B cell (primary cell): ENCODE measurements at regions not wholly inside any gene's neighbourhood (a gene's known extent, or its start where the extent isn't known, plus 50 kb on each side); places are given as distances from the start of the nearest gene placed in this dataset.
A peak's percentile ranks its signal among the peaks of the same experiment; 100 is the strongest.

ENCODE experiments used
- ATAC-seq: fragments of 200-7000 bp; cut with Tn5 transposase; one replicate; pipeline ENCODE4 v1.10.0; 2021; ENCODE audit warnings: low read depth, mild to moderate bottlenecking, moderate number of reproducible peaks, moderate library complexity
- CTCF ChIA-PET: fragments of 350-600 bp; sonication (Branson Sonifier 250); formaldehyde crosslinking; loops from one replicate; lab custom pipeline; 2021; ENCODE audit warnings: antibody characterized with exemption, inconsistent platforms; lab: Charles Lee
- POLR2A ChIA-PET: fragments of 350-600 bp; sonication (Branson Sonifier 250); formaldehyde crosslinking; loops from one replicate; lab custom pipeline; 2021; ENCODE audit warnings: antibody characterized with exemption; lab: Charles Lee
- DNase-seq: peaks from one replicate; pipeline ENCODE4 v3.0.0; 2013
- H2AFZ ChIP-seq: 2 replicates; pipeline ENCODE4 v1.6.1; 2012; ENCODE audit warnings: mild to moderate bottlenecking, low read depth, low read length; ENCODE audit not compliant: insufficient read depth, poor library complexity, severe bottlenecking
- H3K27ac ChIP-seq, 2 donors: 1 replicate in 1 of 2; 2 replicates in 1 of 2; pipeline ENCODE4 v1.5.1; 2012 to 2013; ENCODE audit warnings: low read length in 2 of 2, mild to moderate bottlenecking in 2 of 2, moderate library complexity in 1 of 2
- H3K27me3 ChIP-seq, 4 experiments: fragments of 200-600 bp in 1 of 4; sonication (generic) in 1 of 4; replicated peaks in 1 of 4; 1 replicate in 2 of 4; 2 replicates in 2 of 4; pipeline versions ENCODE4 v1.6.1 to v1.7.0; 2013 to 2016; ENCODE audit warnings: low read length in 3 of 4, mild to moderate bottlenecking in 2 of 4, mixed read lengths in 1 of 4, moderate library complexity in 1 of 4; ENCODE audit not compliant: insufficient read depth in 4 of 4, control insufficient read depth in 3 of 4; ENCODE audit errors: control extremely low read depth in 1 of 4
- H3K36me3 ChIP-seq, 2 experiments: replicated peaks in 1 of 2; 1 replicate in 1 of 2; 2 replicates in 1 of 2; pipeline versions ENCODE4 v1.6.1 to v1.7.1; 2013; ENCODE audit warnings: low read length in 1 of 2; ENCODE audit not compliant: insufficient read depth in 2 of 2, control insufficient read depth in 1 of 2; ENCODE audit errors: control extremely low read depth in 1 of 2, extremely low read depth in 1 of 2
- H3K4me1 ChIP-seq, 2 donors: fragments of 200-600 bp in 1 of 2; sonication (generic) in 1 of 2; 1 replicate in 1 of 2; 2 replicates in 1 of 2; pipeline versions ENCODE4 v1.5.1 to v1.6.1; 2013 to 2017; ENCODE audit warnings: low read length in 2 of 2; ENCODE audit not compliant: control insufficient read depth in 2 of 2, insufficient read depth in 2 of 2
- H3K4me2 ChIP-seq: replicated peaks from 2 replicates; pipeline ENCODE3; 2012; ENCODE audit warnings: mild to moderate bottlenecking, low read depth, low read length; ENCODE audit not compliant: poor library complexity, severe bottlenecking
- H3K4me3 ChIP-seq, 5 experiments: fragments of 200-600 bp in 1 of 5; sonication (generic) in 1 of 5; 1 replicate in 3 of 5; 2 replicates in 2 of 5; pipeline versions ENCODE4 v1.5.1 to v1.7.0; 2011 to 2016; ENCODE audit warnings: low read length in 4 of 5, mild to moderate bottlenecking in 4 of 5, low read depth in 2 of 5, control low read depth in 1 of 5, moderate library complexity in 1 of 5; ENCODE audit not compliant: insufficient read depth in 1 of 5; ENCODE audit errors: control extremely low read depth in 1 of 5, extremely low read depth in 1 of 5
- H3K79me2 ChIP-seq: fragments of 200-600 bp; sonication (generic); one replicate; pipeline ENCODE4 v1.6.0; 2016; ENCODE audit warnings: low read length; ENCODE audit not compliant: control insufficient read depth, insufficient read depth
- H3K9ac ChIP-seq: fragments of 200-600 bp; sonication (generic); 2 replicates; pipeline ENCODE4 v1.6.1; 2017; ENCODE audit warnings: mild to moderate bottlenecking, low read length, moderate library complexity
- H3K9me3 ChIP-seq, 3 donors: one replicate each; pipeline versions ENCODE4 v1.6.1 to v1.7.1; 2013; ENCODE audit warnings: low read length in 2 of 3; ENCODE audit not compliant: control insufficient read depth in 2 of 3, insufficient read depth in 1 of 3; ENCODE audit errors: control extremely low read depth in 1 of 3
- H4K20me1 ChIP-seq: 2 replicates; pipeline ENCODE4 v1.6.0; 2012; ENCODE audit warnings: mild to moderate bottlenecking, low read length; ENCODE audit not compliant: insufficient read depth, control insufficient read depth, poor library complexity, severe bottlenecking
- H3K27ac Mint-ChIP-seq: one replicate; pipeline ENCODE4 v1.8.0; 2021; ENCODE audit warnings: mixed read lengths
- H3K27me3 Mint-ChIP-seq: one replicate; pipeline ENCODE4 v1.8.0; 2021; ENCODE audit warnings: mixed read lengths
- H3K4me1 Mint-ChIP-seq: one replicate; pipeline ENCODE4 v1.8.0; 2021; ENCODE audit warnings: mixed read lengths
- H3K4me3 Mint-ChIP-seq: one replicate; pipeline ENCODE4 v1.8.0; 2021; ENCODE audit warnings: mixed read lengths
- H3K9me3 Mint-ChIP-seq: one replicate; pipeline ENCODE4 v1.8.0; 2022; ENCODE audit warnings: mixed read lengths; ENCODE audit not compliant: insufficient read depth
- CTCF ChIP-seq: fragments of 200-600 bp; IDR thresholded peaks from one replicate; pipeline ENCODE4 v1.8.0; 2022; ENCODE audit warnings: antibody characterized with exemption, mild to moderate bottlenecking
- EZH2 ChIP-seq: IDR thresholded peaks from 2 replicates; pipeline ENCODE4 v1.6.1; 2012; ENCODE audit warnings: borderline replicate concordance, low read depth, mild to moderate bottlenecking, moderate library complexity, low read length; ENCODE audit not compliant: insufficient read depth, poor library complexity, severe bottlenecking
- WGBS: methylation state at CpG from one replicate; pipeline ENCODE4 v1.1.5; 2013; ENCODE audit warnings: missing lambda C conversion rate; ENCODE audit not compliant: insufficient coverage; 5-methylcytosine and 5-hydroxymethylcytosine counted together
- intact Hi-C: fragments of 100-400 bp; cut with micrococcal nuclease; formaldehyde crosslinking; loops from one replicate; pipeline ENCODE4 v1.10.0; 2022

- WGBS: 29% methylated on average over 1 of the region's 5 CpGs
Observed at GRCh38 chr15:81939604-81940440, 106.0 kb downstream of the MEX3B start.

More at GRCh38 chr15:81939604-81940440, 106.0 kb downstream of the MEX3B start:
- peaks cover 0 to 6% (median 2%) of the 10 kb centered on the region in 3 donors for H3K9me3 ChIP-seq
- H3K4me2 ChIP-seq: no peak overlapping the region
- ChIA-PET CTCF (interaction anchor here (0.9 to 3.5 kb wide), 2 partner anchors 456 to 459 kb away, joined by 3 to 18 read pairs; no protein-coding TSS in a partner anchor), POLR2A (no interaction called here)
- ATAC-seq (no peak), DNase-seq (peak; percentile 33)
- no peak overlapping the region for H3K9ac ChIP-seq
- H3K79me2 ChIP-seq: no peaks in the 10 kb centered on the region
- H3K27ac ChIP-seq: no peak overlapping the region
- H3K4me3 ChIP-seq: no peak overlapping the region
- Mint-ChIP-seq H3K27ac (no peak overlapping the region), H3K27me3 (peaks cover 21% of the 10 kb centered on the region), H3K4me1 (no peaks in the 10 kb centered on the region), H3K9me3 (peaks cover 2% of the 10 kb centered on the region), H3K4me3 (no peak overlapping the region)
- no peak overlapping the region for H2AFZ ChIP-seq
- intact Hi-C loops: loop anchor here (5.0 kb wide), 1 partner anchor 458 kb away; no protein-coding TSS in a partner anchor
- H3K27me3 ChIP-seq: peaks cover 0 to 2% (median 0%) of the 10 kb centered on the region in 4 experiments
- H4K20me1 ChIP-seq: no peaks in the 10 kb centered on the region
- TF ChIP-seq EZH2: no peak
- TF ChIP-seq CTCF: peak; percentile 78
- no peaks in the 10 kb centered on the region for H3K36me3 ChIP-seq
- H3K4me1 ChIP-seq: no peaks in the 10 kb centered on the region
